GM12865 (cell line): ENCODE measurements at regions not wholly inside any gene's neighbourhood (a gene's known extent, or its start where the extent isn't known, plus 50 kb on each side); places are given as distances from the start of the nearest gene placed in this dataset.

Experiments
- DNase-seq: peaks from one replicate; pipeline ENCODE4 v3.0.0; 2010; ENCODE audit warnings: low read depth
- H3K4me3 ChIP-seq: 2 replicates; pipeline ENCODE4 v1.5.1; 2011; ENCODE audit warnings: mild to moderate bottlenecking, low read depth, low read length, control low read depth
- TF ChIP-seq, protein P1 (sequence below): IDR thresholded peaks from 2 replicates; pipeline ENCODE4 v1.5.1; 2011; ENCODE audit warnings: low read length, control low read depth, low read depth, inconsistent platforms; ENCODE audit not compliant: insufficient read depth; ENCODE audit errors: missing control alignments

DNA sequence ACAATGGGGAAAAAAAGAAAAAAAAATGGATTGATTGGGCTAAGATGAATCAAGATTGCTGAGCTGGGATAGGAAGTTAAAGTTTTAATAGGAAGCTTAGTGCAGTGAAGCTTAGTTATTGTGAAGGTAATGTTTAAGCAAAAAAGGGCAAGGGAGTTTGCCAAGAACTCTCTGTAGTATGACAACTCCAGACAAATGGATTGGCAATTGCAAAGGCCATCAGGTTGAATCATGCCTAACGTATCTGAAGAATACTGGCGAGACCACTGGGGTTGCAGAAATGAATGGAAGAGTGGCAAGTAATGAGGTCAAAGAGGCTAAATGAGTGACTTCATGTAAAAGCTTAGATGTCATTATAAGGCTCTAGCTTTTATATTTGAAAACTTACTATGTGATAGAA lies 1654.0 kb downstream of the PCDH7 start:
- no peak overlapping the region for H3K4me3 ChIP-seq
- TF ChIP-seq, protein P1, sequence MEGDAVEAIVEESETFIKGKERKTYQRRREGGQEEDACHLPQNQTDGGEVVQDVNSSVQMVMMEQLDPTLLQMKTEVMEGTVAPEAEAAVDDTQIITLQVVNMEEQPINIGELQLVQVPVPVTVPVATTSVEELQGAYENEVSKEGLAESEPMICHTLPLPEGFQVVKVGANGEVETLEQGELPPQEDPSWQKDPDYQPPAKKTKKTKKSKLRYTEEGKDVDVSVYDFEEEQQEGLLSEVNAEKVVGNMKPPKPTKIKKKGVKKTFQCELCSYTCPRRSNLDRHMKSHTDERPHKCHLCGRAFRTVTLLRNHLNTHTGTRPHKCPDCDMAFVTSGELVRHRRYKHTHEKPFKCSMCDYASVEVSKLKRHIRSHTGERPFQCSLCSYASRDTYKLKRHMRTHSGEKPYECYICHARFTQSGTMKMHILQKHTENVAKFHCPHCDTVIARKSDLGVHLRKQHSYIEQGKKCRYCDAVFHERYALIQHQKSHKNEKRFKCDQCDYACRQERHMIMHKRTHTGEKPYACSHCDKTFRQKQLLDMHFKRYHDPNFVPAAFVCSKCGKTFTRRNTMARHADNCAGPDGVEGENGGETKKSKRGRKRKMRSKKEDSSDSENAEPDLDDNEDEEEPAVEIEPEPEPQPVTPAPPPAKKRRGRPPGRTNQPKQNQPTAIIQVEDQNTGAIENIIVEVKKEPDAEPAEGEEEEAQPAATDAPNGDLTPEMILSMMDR, result no peak
- DNase-seq, result no peak

DNA sequence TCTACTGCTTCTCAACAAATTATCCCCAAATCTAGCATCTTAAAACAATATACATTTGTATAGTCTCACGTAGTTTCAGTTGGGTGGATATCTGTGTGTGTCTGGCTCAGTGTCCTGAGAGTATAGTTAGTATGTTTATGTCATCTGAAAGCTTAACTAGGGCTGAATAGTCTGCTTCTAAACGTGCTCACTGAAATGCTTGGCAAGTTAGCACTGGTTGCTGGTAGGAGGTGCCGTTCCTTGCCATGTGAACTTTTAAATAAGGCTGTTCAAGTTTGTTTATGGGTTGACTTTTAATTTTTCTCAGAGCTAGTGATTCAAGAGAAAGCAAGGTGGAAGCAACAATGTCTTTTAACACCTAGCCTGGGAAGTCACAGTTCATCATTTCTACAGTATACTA lies 1673.6 kb downstream of the PCDH7 start:
- TF ChIP-seq, protein P1, result no peak
- no peak for DNase-seq
- H3K4me3 ChIP-seq, result no peak overlapping the region

DNA sequence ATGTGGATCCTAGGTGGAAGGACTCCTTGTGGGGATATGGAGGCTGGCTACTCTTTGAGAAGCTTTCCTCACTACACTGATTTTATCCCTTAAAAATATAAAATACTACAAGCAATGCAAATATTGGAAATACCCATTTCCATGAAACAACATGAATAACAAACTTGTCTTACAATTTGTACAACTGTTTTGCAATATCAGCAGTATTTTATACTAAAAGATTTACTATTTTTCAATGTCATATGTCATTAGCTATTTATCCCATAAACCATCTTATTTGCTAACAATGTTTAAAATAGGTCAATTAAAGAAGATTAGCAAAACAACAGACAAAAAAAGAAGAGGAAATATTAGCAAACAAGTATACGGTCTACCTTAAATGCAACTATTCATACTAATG lies 1674.1 kb downstream of the PCDH7 start:
- no peak for DNase-seq
- TF ChIP-seq, protein P1, result no peak
- no peak overlapping the region for H3K4me3 ChIP-seq

DNA sequence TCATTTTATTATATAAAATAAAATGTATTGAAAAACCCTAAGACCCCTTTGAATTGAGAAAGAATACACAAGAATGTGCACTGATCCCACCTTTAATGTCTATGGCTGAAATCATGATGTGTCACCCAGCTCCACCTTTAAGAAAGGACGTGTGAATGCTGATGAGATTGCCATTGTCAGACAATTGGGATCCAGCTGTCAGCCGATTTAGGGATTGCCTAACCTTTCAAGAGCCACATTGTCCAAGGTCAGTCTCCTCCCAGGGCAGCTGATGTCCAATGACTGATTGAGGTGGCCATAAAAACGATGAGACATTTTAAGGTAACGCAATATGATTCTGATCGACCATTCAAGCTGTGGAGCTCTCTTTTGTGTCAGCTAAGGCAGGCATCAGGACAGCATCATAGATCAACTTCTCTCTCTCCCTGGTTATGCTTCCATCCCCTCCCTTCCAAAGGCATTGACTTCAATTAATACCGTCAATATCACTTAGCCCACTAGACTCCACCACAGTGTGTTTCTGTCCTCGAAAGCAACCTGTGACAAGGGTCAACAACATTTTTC lies 1676.4 kb downstream of the PCDH7 start:
- TF ChIP-seq, protein P1, result no peak
- no peak overlapping the region for H3K4me3 ChIP-seq
- DNase-seq, result no peak

DNA sequence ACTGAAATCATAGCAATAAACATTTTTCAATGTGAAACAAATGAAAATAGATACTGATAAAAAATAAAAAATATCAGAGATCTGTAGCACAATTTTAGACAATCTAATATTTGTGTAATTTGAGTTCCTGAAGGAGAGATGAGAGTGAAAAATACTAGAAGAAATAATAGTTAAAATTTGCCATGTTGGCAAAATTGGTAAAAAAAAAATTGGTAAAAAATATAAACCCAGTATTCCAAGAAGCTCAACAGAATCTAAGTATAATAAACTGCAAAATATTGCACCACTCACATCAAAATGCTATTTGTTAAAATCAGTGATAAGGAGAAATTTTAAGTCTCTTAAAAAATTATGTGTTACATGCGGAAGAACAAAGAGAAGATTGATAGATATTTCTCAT lies 1680.7 kb downstream of the PCDH7 start:
- no peak for DNase-seq
- TF ChIP-seq, protein P1, result no peak
- no peak overlapping the region for H3K4me3 ChIP-seq

DNA sequence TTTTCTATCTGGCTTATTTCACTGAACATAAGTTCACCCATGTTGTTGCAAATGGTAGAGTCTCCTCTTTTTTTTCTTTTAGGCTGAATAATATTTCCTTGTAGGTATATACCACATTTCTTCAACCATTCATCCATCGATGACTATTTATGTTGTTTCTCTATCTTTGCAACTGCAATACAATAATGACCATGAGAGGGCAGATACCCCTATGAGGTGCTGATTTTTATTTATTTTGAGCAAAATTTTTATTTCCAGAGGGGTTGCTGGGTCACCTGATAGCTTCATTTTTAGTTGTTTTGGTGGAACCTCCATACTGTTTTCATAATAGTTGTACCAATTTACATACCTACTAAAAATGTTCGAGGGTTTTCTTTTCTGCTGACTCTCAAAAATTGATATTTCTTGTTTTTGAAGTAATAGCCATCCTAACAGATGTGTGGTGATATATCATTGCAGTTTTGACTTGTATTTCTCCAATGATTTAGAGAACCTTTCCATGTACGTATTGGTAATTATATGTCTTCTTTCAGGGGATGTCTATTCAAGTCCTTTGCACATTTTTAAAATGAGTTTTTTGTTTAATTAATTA lies 1697.0 kb downstream of the PCDH7 start:
- no peak overlapping the region for H3K4me3 ChIP-seq
- no peak for DNase-seq
- TF ChIP-seq, protein P1, result no peak

DNA sequence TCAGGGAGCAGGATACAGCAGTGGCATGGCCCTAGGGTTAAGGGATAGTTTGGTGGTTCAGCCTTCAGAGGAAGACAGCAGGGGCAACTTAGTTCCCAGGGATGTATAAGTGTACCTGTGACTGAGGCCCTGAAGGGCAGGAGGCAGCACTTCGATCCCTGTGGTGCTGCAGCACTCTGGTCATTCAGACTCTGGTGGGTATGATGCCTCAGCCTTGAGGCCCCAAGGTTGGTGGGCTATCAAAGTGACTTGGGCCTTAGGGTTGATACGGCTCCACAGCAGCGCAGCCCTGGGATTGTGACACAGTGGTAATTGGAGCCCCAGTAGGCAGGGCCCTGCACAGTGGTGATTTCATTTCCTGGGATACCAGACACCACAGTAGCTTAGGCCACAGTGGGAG lies 1703.1 kb downstream of the PCDH7 start:
- TF ChIP-seq, protein P1, result no peak
- DNase-seq, result no peak
- no peak overlapping the region for H3K4me3 ChIP-seq
